ENCODE measurements at regions not wholly inside any gene's neighbourhood (a gene's known extent, or its start where the extent isn't known, plus 50 kb on each side); places are given as distances from the start of the nearest gene placed in this dataset.

GRCh38 chr18:32595832-32596231 lies 125.2 kb upstream of the GAREM1 start:
- TF ChIP-seq GATA3 (IDR thresholded peaks at IDR 0.05; ENCODE audit: low read depth, low read length) (no peak), GATA2 (IDR thresholded peaks at IDR 0.05; ENCODE audit: low read depth, low read length) (no peak)

Data from SH-SY5Y (cell line).